IMR-90 (cell line): ENCODE measurements at regions not wholly inside any gene's neighbourhood (a gene's known extent, or its start where the extent isn't known, plus 50 kb on each side); places are given as distances from the start of the nearest gene placed in this dataset.

Experiments used
- CTCF ChIP-seq: conservative IDR thresholded peaks from 2 replicates; pipeline ENCODE4 v1.5.1; 2012; ENCODE audit warnings: mild to moderate bottlenecking, low read depth, low read length, improper control_type of control experiment
- ELK1 ChIP-seq: fragments of 150-350 bp; IDR thresholded peaks from 2 replicates; pipeline ENCODE4 v1.6.1; 2016; ENCODE audit warnings: low read depth, mild to moderate bottlenecking, low read length, moderate library complexity, borderline replicate concordance
- FOS ChIP-seq: fragments of 150-350 bp; IDR thresholded peaks from 2 replicates; pipeline ENCODE4 v1.6.1; 2016; ENCODE audit warnings: low read depth, low read length

- TF ChIP-seq FOS (no peak), CTCF (no peak), ELK1 (no peak)
These were observed 130.4 kb upstream of the BASP1 start for GRCh38 chr5:17087035-17087434.
